Lower leg skin (tissue), 3 donors: ENCODE measurements at regions not wholly inside any gene's neighbourhood (a gene's known extent, or its start where the extent isn't known, plus 50 kb on each side); places are given as distances from the start of the nearest gene placed in this dataset.

Experiments
- POLR2A ChIP-seq, 2 donors: fragments of 450-650 bp; IDR thresholded peaks; one replicate each; pipeline ENCODE4 v1.6.1; 2016 to 2017; ENCODE audit warnings: antibody characterized with exemption in 2 of 2, mild to moderate bottlenecking in 1 of 2, moderate library complexity in 1 of 2
- TF ChIP-seq, protein P1 (sequence below), 3 donors: fragments of 450-650 bp; IDR thresholded peaks; one replicate each; pipeline ENCODE4 v1.5.1; 2016; ENCODE audit warnings: antibody characterized with exemption in 3 of 3, mild to moderate bottlenecking in 3 of 3, moderate library complexity in 2 of 3

DNA sequence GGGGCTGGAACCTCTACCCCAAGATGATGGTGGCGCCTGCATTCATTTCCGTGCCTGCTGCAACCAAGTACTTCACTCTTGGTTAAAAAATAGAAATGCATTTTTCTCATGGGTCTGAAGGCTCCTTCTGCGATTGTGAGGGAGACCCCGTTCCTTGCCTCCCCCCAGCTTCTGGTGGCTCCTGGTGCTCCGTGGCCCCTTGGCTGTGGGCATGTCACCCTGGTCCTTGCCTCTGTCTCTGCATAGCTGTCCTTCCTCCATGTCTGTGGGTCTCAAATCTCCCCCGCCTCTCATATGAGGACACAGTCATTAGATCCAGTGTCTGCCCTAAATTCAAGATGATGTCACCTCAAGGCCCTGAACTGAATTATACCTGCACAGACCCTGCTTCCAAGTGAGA lies 317.9 kb downstream of the TCERG1L start:
- TF ChIP-seq, protein P1, sequence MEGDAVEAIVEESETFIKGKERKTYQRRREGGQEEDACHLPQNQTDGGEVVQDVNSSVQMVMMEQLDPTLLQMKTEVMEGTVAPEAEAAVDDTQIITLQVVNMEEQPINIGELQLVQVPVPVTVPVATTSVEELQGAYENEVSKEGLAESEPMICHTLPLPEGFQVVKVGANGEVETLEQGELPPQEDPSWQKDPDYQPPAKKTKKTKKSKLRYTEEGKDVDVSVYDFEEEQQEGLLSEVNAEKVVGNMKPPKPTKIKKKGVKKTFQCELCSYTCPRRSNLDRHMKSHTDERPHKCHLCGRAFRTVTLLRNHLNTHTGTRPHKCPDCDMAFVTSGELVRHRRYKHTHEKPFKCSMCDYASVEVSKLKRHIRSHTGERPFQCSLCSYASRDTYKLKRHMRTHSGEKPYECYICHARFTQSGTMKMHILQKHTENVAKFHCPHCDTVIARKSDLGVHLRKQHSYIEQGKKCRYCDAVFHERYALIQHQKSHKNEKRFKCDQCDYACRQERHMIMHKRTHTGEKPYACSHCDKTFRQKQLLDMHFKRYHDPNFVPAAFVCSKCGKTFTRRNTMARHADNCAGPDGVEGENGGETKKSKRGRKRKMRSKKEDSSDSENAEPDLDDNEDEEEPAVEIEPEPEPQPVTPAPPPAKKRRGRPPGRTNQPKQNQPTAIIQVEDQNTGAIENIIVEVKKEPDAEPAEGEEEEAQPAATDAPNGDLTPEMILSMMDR (IDR thresholded peaks at IDR 0.05) = no peak
- no peak for TF ChIP-seq POLR2A (IDR thresholded peaks at IDR 0.05)
